ENCODE measurements at regions not wholly inside any gene's neighbourhood (a gene's known extent, or its start where the extent isn't known, plus 50 kb on each side); places are given as distances from the start of the nearest gene placed in this dataset.

DNA sequence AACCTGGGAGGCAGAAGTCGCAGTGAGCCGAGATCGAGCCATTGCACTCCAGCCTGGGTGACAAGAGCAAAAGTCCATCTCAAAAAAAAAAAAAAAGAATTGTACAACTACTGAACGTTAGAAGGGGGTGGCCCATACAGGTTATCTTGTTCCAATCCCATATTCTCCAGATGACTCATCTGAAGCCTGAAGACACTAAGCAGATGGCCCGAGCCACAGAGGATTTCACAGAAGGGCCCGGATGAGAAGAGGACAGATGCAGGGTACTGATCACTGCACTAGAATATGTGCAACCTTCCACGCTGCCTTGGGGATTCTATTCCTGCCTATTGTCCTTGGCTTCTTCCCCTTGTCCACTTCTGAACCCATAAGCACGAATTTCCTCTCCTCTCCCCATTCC, 70.9 kb upstream of the UBASH3B start:
- TF ChIP-seq, protein P1, sequence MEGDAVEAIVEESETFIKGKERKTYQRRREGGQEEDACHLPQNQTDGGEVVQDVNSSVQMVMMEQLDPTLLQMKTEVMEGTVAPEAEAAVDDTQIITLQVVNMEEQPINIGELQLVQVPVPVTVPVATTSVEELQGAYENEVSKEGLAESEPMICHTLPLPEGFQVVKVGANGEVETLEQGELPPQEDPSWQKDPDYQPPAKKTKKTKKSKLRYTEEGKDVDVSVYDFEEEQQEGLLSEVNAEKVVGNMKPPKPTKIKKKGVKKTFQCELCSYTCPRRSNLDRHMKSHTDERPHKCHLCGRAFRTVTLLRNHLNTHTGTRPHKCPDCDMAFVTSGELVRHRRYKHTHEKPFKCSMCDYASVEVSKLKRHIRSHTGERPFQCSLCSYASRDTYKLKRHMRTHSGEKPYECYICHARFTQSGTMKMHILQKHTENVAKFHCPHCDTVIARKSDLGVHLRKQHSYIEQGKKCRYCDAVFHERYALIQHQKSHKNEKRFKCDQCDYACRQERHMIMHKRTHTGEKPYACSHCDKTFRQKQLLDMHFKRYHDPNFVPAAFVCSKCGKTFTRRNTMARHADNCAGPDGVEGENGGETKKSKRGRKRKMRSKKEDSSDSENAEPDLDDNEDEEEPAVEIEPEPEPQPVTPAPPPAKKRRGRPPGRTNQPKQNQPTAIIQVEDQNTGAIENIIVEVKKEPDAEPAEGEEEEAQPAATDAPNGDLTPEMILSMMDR (IDR thresholded peaks at IDR 0.05; ENCODE audit: control extremely low read depth in 1 of 3, insufficient read depth in 1 of 3, low read depth in 1 of 3, low read length in 3 of 3) = no peak
- no peak for TF ChIP-seq TAF1 (IDR thresholded peaks at IDR 0.05; ENCODE audit: low read depth, low read length)
- TF ChIP-seq CHD1 (IDR thresholded peaks at IDR 0.05; ENCODE audit: low read depth, low read length) = no peak
- TF ChIP-seq ZNF274 (IDR thresholded peaks at IDR 0.05; ENCODE audit: borderline replicate concordance, extremely low read depth, low read length) = no peak
- TF ChIP-seq POLR2A (IDR thresholded peaks at IDR 0.05; ENCODE audit: control extremely low read depth in 1 of 2, low read depth in 2 of 2, low read length in 2 of 2) = no peak
- TF ChIP-seq BRCA1 (IDR thresholded peaks at IDR 0.05; ENCODE audit: low read depth, low read length) = no peak
- no peak for TF ChIP-seq RFX5 (IDR thresholded peaks at IDR 0.05; ENCODE audit: borderline replicate concordance, low read depth, low read length)
- no peak for TF ChIP-seq EP300 (IDR thresholded peaks at IDR 0.05; ENCODE audit: borderline replicate concordance in 1 of 2, low read depth in 2 of 2, low read length in 2 of 2)
- TF ChIP-seq JUND (IDR thresholded peaks at IDR 0.05; ENCODE audit: low read length) = no peak
- TF ChIP-seq MAFK (IDR thresholded peaks at IDR 0.05; ENCODE audit: low read depth, low read length) = no peak
- TF ChIP-seq, protein P2, sequence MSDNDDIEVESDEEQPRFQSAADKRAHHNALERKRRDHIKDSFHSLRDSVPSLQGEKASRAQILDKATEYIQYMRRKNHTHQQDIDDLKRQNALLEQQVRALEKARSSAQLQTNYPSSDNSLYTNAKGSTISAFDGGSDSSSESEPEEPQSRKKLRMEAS (IDR thresholded peaks at IDR 0.05) = no peak

Measured in H1 (cell line).